ENCODE measurements at regions not wholly inside any gene's neighbourhood (a gene's known extent, or its start where the extent isn't known, plus 50 kb on each side); places are given as distances from the start of the nearest gene placed in this dataset.

DNA sequence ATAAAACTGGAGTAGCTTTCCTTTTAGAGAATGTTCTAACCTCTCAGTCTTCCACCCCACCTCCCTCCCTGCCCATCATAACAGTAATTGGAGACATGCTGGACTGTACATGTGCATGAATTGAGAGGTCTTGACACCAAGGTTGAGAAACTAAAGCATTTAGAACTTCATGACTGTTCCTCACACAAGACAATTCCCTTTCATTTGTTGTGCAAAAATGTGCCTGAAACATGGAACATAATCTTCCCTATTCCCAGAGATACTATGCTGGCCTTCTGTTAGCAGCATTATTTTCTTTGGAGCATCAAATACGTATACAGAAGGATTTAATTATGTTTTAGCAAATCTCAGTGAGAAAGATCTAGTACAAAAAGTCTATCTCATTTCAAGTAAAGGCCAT is 97.5 kb upstream of the KCNE2 start (continued):
- TF ChIP-seq ZNF324 (tag by site-specific recombination; IDR thresholded peaks at IDR 0.05) = no peak
- TF ChIP-seq ZNF701 (tag by site-specific recombination; IDR thresholded peaks at IDR 0.05) = no peak
- TF ChIP-seq GLI2 (tag by site-specific recombination; IDR thresholded peaks at IDR 0.05; ENCODE audit: borderline replicate concordance, low read depth) = no peak
- TF ChIP-seq WT1 (tag by site-specific recombination; IDR thresholded peaks at IDR 0.05) = no peak
- TF ChIP-seq ZNF776 (tag by site-specific recombination; IDR thresholded peaks at IDR 0.05; ENCODE audit: borderline replicate concordance) = no peak
- TF ChIP-seq ZNF140 (tag by site-specific recombination; IDR thresholded peaks at IDR 0.05) = no peak

DNA sequence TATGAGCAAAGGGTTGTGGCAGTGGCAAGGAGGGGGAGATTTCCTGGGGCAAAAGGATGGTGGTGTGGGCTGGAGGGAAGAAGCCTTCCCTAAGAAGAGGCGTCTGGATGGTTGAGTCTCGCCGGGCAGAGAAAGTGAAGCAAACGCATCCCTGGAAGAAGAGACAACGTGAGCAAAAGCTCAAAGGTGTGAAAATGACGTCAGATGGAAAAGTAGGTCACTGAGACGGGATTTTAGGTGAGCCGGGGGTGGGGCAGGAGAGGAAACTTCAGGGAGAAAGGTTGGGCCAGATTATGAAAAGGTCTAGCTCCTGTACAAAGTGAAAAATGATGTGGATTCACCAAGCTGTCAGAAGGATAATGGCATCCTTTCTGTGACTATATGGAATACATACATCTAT is 95.3 kb upstream of the KCNE2 start:
- POLR2A ChIA-PET = no interaction called here
- Histone ChIP-seq H3K4me1 (ENCODE audit: control insufficient read depth, insufficient read depth, low read length) (no peaks in the 10 kb centered on the region), H3K9me3 (ENCODE audit: control insufficient read depth, insufficient read depth, low read depth, low read length) (no peaks in the 10 kb centered on the region), H3K36me3 (ENCODE audit: control insufficient read depth in 2 of 2, insufficient read depth in 1 of 2, low read length in 2 of 2) (no peaks in the 10 kb centered on the region), H3K4me3 (ENCODE audit: low read depth, low read length) (no peak overlapping the region), H3K27ac (ENCODE audit: extremely low read depth, low read depth, low read length) (no peak overlapping the region)
- CTCF ChIA-PET = interaction anchor here (0.5 kb wide), 1 partner anchor 344 kb away, joined by 3 read pairs; no protein-coding TSS in a partner anchor
- TF ChIP-seq ZNF558 (tag by site-specific recombination; IDR thresholded peaks at IDR 0.05) = no peak
- TF ChIP-seq ZNF433 (tag by site-specific recombination; IDR thresholded peaks at IDR 0.05; ENCODE audit: low read depth) = no peak
- TF ChIP-seq SP3 (tag by site-specific recombination; IDR thresholded peaks at IDR 0.05) = no peak
- no peak for TF ChIP-seq KLF9 (tag by site-specific recombination; IDR thresholded peaks at IDR 0.05; ENCODE audit: low read depth)
- no peak for TF ChIP-seq ZNF202 (tag by site-specific recombination; IDR thresholded peaks at IDR 0.05; ENCODE audit: borderline replicate concordance)
- TF ChIP-seq ZNF677 (tag by site-specific recombination; IDR thresholded peaks at IDR 0.05) = no peak
- TF ChIP-seq, protein P1, sequence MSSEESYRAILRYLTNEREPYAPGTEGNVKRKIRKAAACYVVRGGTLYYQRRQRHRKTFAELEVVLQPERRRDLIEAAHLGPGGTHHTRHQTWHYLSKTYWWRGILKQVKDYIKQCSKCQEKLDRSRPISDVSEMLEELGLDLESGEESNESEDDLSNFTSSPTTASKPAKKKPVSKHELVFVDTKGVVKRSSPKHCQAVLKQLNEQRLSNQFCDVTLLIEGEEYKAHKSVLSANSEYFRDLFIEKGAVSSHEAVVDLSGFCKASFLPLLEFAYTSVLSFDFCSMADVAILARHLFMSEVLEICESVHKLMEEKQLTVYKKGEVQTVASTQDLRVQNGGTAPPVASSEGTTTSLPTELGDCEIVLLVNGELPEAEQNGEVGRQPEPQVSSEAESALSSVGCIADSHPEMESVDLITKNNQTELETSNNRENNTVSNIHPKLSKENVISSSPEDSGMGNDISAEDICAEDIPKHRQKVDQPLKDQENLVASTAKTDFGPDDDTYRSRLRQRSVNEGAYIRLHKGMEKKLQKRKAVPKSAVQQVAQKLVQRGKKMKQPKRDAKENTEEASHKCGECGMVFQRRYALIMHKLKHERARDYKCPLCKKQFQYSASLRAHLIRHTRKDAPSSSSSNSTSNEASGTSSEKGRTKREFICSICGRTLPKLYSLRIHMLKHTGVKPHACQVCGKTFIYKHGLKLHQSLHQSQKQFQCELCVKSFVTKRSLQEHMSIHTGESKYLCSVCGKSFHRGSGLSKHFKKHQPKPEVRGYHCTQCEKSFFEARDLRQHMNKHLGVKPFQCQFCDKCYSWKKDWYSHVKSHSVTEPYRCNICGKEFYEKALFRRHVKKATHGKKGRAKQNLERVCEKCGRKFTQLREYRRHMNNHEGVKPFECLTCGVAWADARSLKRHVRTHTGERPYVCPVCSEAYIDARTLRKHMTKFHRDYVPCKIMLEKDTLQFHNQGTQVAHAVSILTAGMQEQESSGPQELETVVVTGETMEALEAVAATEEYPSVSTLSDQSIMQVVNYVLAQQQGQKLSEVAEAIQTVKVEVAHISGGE (tag by site-specific recombination; conservative IDR thresholded peaks at IDR 0.05; ENCODE audit: low read depth) = no peak
- TF ChIP-seq GLI2 (tag by site-specific recombination; IDR thresholded peaks at IDR 0.05; ENCODE audit: borderline replicate concordance, low read depth) = no peak
- TF ChIP-seq, protein P2, sequence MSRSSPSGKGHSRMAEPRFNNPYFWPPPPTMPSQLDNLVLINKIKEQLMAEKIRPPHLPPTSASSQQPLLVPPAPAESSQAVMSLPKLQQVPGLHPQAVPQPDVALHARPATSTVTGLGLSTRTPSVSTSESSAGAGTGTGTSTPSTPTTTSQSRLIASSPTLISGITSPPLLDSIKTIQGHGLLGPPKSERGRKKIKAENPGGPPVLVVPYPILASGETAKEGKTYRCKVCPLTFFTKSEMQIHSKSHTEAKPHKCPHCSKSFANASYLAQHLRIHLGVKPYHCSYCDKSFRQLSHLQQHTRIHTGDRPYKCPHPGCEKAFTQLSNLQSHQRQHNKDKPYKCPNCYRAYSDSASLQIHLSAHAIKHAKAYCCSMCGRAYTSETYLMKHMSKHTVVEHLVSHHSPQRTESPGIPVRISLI (tag by site-specific recombination; IDR thresholded peaks at IDR 0.05) = no peak
- TF ChIP-seq ZNF132 (tag by site-specific recombination; IDR thresholded peaks at IDR 0.05; ENCODE audit: borderline replicate concordance) = no peak
- TF ChIP-seq MYNN (tag by site-specific recombination; IDR thresholded peaks at IDR 0.05; ENCODE audit: borderline replicate concordance) = no peak
- TF ChIP-seq ZNF19 (tag by site-specific recombination; IDR thresholded peaks at IDR 0.05; ENCODE audit: low read depth) = no peak
- no peak for TF ChIP-seq GLIS1 (tag by site-specific recombination; IDR thresholded peaks at IDR 0.05)

DNA sequence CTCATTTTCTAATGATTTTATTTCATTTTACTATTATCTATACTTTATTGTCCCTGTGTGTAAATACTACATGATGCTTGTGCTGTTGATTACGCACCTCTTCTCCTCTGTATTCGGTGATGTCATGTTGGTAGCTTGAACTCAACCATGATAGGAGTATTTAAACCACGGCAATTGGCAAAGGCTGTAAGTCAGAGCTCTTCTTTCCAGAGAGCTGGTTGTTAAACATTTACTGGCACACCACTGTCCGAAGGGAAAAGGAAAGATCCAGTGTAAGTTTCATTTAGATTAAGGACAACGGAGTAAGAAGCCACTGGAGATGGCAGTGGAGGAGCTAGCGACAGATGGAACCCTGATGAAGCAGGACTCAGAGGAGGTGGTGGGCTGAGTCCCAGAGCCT is 93.4 kb upstream of the KCNE2 start:
- no peaks in the 10 kb centered on the region for H3K9me3 ChIP-seq (ENCODE audit: control insufficient read depth, insufficient read depth, low read depth, low read length)
- ChIA-PET POLR2A (no interaction called here), CTCF (interaction anchor here (0.5 to 1.9 kb wide), 2 partner anchors 47 to 346 kb away, joined by 3 to 4 read pairs; no protein-coding TSS in a partner anchor)
- H3K36me3 ChIP-seq (ENCODE audit: control insufficient read depth in 2 of 2, insufficient read depth in 1 of 2, low read length in 2 of 2) = no peaks in the 10 kb centered on the region
- H3K27ac ChIP-seq (ENCODE audit: extremely low read depth, low read depth, low read length) = no peak overlapping the region
- no peak overlapping the region for H3K4me3 ChIP-seq (ENCODE audit: low read depth, low read length)
- no peaks in the 10 kb centered on the region for H3K4me1 ChIP-seq (ENCODE audit: control insufficient read depth, insufficient read depth, low read length)
- TF ChIP-seq, protein P3, sequence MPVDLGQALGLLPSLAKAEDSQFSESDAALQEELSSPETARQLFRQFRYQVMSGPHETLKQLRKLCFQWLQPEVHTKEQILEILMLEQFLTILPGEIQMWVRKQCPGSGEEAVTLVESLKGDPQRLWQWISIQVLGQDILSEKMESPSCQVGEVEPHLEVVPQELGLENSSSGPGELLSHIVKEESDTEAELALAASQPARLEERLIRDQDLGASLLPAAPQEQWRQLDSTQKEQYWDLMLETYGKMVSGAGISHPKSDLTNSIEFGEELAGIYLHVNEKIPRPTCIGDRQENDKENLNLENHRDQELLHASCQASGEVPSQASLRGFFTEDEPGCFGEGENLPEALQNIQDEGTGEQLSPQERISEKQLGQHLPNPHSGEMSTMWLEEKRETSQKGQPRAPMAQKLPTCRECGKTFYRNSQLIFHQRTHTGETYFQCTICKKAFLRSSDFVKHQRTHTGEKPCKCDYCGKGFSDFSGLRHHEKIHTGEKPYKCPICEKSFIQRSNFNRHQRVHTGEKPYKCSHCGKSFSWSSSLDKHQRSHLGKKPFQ (tag by site-specific recombination; IDR thresholded peaks at IDR 0.05) = no peak
- TF ChIP-seq SALL2 (tag by site-specific recombination; IDR thresholded peaks at IDR 0.05; ENCODE audit: borderline replicate concordance) (no peak), ZNF48 (tag by site-specific recombination; IDR thresholded peaks at IDR 0.05) (no peak), ZNF837 (tag by site-specific recombination; IDR thresholded peaks at IDR 0.05) (no peak)
- TF ChIP-seq, protein P4, sequence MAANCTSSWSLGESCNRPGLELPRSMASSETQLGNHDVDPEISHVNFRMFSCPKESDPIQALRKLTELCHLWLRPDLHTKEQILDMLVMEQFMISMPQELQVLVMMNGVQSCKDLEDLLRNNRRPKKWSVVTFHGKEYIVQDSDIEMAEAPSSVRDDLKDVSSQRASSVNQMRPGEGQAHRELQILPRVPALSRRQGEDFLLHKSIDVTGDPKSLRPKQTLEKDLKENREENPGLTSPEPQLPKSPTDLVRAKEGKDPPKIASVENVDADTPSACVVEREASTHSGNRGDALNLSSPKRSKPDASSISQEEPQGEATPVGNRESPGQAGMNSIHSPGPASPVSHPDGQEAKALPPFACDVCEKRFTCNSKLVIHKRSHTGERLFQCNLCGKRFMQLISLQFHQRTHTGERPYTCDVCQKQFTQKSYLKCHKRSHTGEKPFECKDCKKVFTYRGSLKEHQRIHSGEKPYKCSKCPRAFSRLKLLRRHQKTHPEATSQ (tag by site-specific recombination; IDR thresholded peaks at IDR 0.05) = no peak
- TF ChIP-seq, protein P5, sequence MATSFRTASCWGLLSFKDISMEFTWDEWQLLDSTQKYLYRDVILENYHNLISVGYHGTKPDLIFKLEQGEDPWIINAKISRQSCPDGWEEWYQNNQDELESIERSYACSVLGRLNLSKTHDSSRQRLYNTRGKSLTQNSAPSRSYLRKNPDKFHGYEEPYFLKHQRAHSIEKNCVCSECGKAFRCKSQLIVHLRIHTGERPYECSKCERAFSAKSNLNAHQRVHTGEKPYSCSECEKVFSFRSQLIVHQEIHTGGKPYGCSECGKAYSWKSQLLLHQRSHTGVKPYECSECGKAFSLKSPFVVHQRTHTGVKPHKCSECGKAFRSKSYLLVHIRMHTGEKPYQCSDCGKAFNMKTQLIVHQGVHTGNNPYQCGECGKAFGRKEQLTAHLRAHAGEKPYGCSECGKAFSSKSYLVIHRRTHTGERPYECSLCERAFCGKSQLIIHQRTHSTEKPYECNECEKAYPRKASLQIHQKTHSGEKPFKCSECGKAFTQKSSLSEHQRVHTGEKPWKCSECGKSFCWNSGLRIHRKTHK (tag by site-specific recombination; IDR thresholded peaks at IDR 0.05) = no peak
